CD4-positive, alpha-beta T cell treated with Interleukin-6 for 4 hours (primary cell): ENCODE measurements at regions not wholly inside any gene's neighbourhood (a gene's known extent, or its start where the extent isn't known, plus 50 kb on each side); places are given as distances from the start of the nearest gene placed in this dataset.

Experiments used
- DNase-seq: peaks from one replicate; pipeline ENCODE4 v3.0.0-alpha.2; 2020; ENCODE audit warnings: mixed read lengths

DNA sequence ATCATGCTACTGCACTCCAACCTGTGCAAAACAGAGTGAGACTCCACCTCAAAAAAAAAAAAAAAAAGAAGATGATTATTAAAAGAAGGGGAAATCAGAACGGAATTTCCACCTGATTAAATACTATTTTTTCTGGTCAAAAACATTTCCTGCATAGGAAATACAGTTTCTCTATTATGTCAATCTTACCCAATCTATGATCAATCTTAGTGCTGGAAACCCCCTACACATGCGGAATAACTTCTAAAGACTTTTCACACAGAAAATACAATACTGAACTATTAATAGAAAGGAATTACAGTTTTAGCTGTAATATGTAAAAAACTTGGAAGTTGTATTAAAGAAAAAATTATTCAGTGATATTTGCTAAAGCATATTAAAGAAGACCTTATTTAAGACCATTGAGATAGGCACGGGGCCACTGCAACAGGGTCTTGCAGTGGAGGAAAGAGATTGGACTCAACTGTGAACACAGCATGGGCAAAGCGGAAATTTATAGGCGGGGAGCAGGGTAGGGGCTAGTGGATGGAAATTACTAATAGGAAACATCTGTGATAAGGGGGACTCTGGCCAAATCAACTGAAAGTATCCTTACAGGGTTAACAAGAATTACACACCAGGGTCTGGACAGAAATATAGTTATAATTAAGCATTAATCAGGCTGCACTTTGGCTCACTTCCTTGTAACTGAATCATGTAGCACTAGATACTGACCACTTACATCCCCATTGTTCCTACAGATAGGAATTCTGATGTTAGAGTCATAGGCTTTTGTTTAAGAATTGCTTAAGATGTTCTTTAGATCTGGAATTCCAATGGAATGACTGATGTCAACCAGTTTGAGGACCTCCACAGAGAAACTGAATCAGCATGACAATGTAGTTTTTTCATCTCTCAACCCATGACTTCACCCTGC is 411.5 kb upstream of the DDI1 start:
- DNase-seq, result no peak

DNA sequence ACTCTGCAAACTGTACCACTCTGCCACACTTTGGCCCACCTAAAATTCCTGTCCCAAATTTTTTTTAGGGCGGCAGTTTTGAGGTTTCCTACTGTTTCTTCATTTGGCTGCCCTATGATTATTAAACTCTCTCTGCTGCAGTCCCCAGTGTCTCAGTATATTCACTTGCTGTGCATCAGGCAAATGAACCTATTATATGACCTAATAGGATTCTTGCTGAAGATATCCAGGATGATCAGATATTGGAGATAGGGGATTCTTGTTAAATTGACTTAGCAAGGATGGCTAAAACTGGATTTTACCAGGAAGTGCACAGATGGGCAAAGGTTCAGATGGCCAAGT is 410.8 kb upstream of the DDI1 start:
- DNase-seq, result no peak

- no peak for DNase-seq
Measured at GRCh38 chr11:103628121-103628520, 408.3 kb upstream of the DDI1 start.

DNA sequence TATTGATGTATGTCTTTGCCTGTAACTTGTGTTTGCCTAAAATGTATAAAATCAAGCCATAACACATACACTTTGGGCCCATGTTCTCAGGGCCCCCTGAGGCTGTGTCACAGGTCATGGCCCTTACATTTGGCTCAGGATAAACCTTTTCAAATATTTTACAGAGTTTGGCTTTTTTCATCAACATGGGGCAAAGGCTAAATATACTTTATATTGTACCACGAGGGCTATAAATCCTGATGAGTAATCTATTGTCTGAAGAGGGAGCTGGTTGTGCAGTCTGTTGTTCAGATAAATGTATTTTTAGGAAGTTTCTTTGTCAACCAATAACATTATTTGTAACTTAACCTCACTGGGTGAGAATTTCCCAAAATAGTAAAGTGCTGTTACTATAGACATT is 404.6 kb upstream of the DDI1 start:
- DNase-seq, result no peak

DNA sequence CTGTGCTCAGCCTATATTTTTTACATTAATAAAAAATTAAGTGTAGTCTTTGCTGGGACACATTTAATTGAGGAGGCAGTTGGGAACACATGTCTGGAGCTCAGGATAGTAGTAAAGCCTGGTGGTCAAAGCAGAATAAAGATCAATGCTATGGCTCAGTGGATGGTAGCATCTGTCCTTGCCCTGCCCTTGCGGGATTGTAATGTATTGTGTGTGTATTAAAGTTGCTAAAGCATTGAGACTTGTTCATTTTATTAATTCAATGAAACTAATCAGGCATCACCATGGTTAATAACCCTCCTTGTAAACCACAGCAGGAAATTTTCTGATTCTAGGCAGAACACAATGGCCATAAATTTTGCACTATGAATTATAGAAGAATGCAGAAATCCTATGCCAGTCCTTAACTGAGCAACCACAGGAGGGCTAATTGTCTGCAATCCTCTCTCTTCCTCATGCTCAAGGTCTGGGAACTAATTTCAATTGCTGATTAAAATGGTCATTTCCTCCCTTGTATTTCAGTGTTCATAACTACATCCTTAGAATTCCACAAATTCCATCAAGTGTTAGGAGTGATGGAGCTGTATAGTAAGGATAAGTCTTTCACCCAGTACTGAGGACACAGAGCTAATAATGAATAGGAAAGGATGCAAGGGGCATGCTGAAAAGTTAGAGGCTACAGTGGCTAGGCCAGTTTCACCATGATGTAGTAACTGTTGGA is 403.2 kb upstream of the DDI1 start:
- DNase-seq, result no peak

DNA sequence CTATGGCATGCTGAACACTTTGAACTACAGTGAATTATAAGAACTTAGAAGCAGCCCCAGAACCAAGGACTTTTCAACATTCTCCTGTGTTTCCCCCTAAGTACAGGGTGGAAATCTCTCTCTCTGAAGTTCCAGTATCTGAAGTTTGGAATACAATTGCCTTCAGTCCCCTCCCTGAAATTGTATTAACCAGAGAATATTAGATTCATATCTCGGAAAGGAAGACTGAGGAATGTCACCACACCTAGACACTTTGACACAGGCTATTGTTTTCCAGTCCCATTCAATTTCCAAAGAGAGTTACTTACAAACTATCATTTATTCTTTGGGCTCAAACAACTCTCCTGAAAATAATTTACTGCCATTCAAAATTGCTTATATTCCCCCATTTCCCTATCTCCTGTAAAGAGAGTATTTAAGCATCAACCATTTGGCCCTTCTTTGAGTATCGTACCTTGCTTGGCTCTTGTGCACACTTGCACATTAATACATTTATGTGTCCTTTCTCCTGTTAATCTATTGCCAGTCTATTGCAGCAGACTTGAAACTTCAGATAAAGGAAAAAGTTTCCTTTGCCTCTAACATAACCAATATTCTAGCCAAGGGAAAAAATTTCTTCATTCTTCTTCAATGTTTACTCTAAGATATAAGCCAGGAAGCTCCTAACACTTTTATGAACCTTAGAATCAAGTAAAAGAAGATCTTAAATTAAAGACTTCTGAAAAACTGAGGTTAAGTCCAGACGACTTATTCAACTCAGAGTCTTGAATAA is 402.4 kb upstream of the DDI1 start:
- DNase-seq, result no peak

GRCh38 chr11:103636232-103636631 is 400.2 kb upstream of the DDI1 start:
- DNase-seq, result no peak

GRCh38 chr11:103637295-103637694 is 399.1 kb upstream of the DDI1 start:
- DNase-seq, result no peak

DNA sequence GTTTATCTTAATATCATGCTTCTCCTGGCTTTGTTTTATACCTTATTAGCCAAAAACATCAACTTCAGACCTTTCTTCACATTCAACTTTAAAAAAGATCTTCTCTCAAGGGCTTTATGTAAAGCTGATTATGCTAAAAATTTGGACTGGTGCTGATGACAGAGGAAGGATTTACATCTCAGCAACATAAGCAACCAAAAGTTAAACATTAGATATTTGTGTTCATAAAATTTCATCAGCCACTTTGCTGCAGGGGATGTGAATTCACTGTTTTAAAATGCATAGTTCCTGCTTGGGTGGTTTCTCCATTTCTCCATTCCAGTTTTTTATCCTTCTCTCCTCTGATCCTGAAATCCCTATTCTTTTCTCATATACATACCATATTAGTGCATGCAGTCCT is 398.6 kb upstream of the DDI1 start:
- DNase-seq, result no peak

DNA sequence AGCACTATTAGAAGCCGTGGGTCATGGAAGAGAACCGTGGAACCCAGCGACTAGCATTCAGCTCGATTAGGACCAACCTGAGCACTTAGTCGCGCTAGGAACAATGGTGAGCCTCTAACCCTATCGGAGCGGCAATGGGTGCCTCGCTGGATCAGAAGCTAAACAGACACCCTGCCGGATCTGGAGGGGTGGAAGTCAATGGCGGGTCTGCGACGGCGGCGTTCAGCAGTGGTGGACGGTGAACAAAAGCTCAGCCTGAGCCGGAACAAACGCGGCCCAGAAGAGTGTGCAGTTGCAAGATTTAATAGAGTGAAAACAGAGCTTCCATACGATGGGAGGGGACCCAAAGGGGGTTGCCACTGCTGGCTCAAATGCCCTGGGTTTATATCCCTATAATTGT is 391.8 kb upstream of the DDI1 start:
- DNase-seq, result no peak

- no peak for DNase-seq
Measured at GRCh38 chr11:103648054-103648453, 388.4 kb upstream of the DDI1 start.

GRCh38 chr11:103648670-103649400 is 387.6 kb upstream of the DDI1 start:
- no peak for DNase-seq

DNA sequence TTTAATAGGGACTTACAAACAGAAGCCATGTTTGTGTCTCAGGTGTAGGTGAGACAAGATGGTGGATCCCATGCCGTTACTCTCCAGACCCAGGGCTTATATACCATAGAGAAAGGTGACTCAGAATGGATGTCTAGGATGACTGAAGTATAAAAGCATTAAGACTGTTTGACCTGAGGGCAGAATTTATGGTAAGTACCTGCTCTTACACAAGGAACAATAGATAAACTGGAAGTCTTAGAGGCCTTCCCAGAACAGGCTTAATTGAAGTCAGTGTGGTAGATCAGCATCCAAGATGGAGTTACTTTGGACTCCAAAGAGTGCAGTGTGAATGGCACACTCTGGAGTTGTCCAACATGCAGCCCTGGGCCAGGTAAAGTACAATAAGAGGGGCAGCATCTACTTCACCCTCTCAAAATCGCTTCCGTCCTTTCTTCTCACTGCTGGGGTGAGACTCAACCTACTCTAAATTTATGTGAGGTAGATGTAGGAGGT is 387.0 kb upstream of the DDI1 start:
- DNase-seq, result no peak

DNA sequence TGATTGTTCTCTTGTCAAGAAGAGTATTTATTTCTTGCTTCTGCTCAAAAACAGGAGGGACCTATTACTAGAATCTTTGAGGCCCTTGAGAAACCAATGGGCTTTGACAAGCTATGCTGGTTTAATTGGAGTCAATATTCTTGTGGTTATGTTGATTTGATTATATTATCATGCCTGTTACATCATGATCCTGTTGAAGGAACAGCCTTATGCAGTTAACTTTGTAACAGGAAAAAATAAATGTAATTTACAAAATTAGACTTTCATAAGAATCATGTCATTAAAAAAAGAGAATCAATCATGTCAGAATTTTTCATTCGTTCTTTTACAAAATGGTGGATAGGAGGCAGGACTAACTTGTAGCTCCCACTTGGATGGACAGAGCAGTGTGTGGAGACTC is 386.1 kb upstream of the DDI1 start:
- no peak for DNase-seq

GRCh38 chr11:103651341-103651998 is 385.0 kb upstream of the DDI1 start:
- DNase-seq, result no peak

DNA sequence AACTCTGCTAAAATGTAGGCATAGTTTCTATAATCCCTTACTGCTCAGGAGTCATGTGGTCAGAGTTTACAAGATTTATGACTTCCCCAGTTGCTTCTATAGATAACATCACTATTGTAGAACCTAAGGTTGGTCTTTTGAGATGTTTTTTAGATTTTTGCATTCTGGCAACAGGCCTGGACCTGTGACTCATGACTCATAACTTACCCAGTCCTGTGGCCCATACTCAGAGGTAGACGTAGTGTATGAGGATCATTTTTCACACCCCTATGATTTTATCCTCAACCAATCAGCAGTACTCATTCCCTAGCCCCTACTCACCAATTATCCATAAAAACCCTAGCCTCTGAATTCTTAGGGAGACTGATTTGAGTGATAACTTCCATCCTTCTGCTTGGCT is 384.4 kb upstream of the DDI1 start:
- no peak for DNase-seq

DNA sequence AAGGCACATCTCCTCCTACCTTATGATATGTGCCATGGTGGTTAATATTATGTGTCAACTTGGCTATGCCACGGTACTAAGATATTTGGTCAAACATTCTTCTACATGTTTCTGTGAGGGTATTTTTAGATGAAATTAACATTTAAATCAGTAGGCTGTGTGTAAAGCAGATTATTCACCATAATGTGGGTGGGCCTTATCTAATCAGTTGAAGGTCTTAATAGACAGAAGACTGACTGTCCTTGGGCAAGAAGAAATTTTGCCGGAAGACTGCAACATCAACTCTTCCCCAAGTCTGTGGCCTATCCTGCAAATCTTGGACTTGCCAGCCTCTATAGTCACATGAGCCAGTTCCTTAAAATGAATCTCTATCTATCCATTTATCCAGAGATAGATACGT is 380.1 kb upstream of the DDI1 start:
- DNase-seq, result no peak

DNA sequence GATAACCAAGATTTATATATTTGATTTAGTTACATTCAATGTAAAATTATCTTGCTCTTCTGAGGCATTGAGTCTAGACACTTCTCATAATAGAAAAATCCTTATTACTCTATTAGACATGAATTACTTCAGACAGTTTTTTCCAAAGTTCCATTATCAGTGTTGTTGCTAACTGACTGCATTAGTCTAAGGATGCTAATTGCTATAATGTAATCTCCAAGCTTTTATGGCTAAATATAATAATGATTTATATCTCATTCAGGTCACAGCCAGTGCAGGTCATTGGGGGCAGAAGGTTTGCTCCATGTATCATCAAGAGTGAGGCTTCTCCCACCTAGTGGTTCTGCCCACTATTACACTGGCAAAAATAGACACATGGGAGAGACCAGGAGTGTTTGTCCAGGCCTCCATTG is 377.2 kb upstream of the DDI1 start:
- DNase-seq, result no peak

DNA sequence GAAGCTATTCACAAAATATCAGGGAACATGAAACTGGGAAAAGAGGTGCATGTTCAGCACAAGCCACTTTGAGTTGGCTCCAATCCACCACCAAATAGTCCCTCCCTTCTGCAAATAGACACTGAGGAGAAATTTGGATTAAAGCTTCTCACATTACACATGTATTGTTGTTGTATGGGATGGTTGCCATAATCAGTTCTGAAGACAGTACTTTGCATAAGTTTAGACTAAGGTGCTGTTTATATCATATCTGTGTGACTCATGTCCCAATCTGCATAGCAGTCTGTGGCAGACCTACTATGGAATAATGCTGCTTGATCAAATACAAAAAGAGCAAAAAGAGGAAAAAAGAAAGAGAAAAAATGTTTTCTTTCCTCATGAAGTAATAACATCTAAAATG is 376.7 kb upstream of the DDI1 start:
- no peak for DNase-seq

- DNase-seq, result no peak
Measured at GRCh38 chr11:103661185-103661584, 375.3 kb upstream of the DDI1 start.

GRCh38 chr11:103661991-103662390 is 374.4 kb upstream of the DDI1 start:
- DNase-seq, result no peak

GRCh38 chr11:103662880-103663279 is 373.6 kb upstream of the DDI1 start:
- no peak for DNase-seq
